HG03175 (cell line): ENCODE measurements at regions not wholly inside any gene's neighbourhood (a gene's known extent, or its start where the extent isn't known, plus 50 kb on each side); places are given as distances from the start of the nearest gene placed in this dataset.

ENCODE experiments used
- ATAC-seq: cut with Tn5 transposase; IDR thresholded peaks from one replicate; pipeline ENCODE4 v1.9.1; 2021; ENCODE audit warnings: mild to moderate bottlenecking, moderate library complexity; ENCODE audit not compliant: unreplicated experiment

- ATAC-seq, result no peak
Observed at GRCh38 chr9:14399756-14400657, 86.1 kb upstream of the NFIB start.

- ATAC-seq, result no peak
Observed at GRCh38 chr9:14398473-14398872, 84.5 kb upstream of the NFIB start.

- ATAC-seq, result no peak
Observed at GRCh38 chr9:14396171-14396570, 82.2 kb upstream of the NFIB start.

- ATAC-seq, result no peak
Observed at GRCh38 chr9:14395317-14396082, 81.6 kb upstream of the NFIB start.

GRCh38 chr9:14393418-14393817 is 79.5 kb upstream of the NFIB start:
- ATAC-seq, result no peak

GRCh38 chr9:14391620-14392019 is 77.7 kb upstream of the NFIB start:
- no peak for ATAC-seq

GRCh38 chr9:14389657-14390056 is 75.7 kb upstream of the NFIB start:
- no peak for ATAC-seq

GRCh38 chr9:14389146-14389545 is 75.2 kb upstream of the NFIB start:
- ATAC-seq, result no peak

GRCh38 chr9:14383773-14384172 is 69.8 kb upstream of the NFIB start:
- no peak for ATAC-seq

GRCh38 chr9:14383294-14383693 is 69.4 kb upstream of the NFIB start:
- ATAC-seq, result no peak

GRCh38 chr9:14380061-14380836 is 66.3 kb upstream of the NFIB start:
- ATAC-seq, result no peak

GRCh38 chr9:14379280-14379679 is 65.3 kb upstream of the NFIB start:
- no peak for ATAC-seq

GRCh38 chr9:14373706-14374105 is 59.8 kb upstream of the NFIB start:
- ATAC-seq, result no peak

GRCh38 chr9:14373336-14373666 is 59.4 kb upstream of the NFIB start:
- ATAC-seq, result no peak

GRCh38 chr9:14372437-14373335 is 58.7 kb upstream of the NFIB start:
- ATAC-seq, result no peak

- no peak for ATAC-seq
Observed at GRCh38 chr9:14369011-14369410, 55.1 kb upstream of the NFIB start.

GRCh38 chr9:14366076-14366475 is 52.1 kb upstream of the NFIB start:
- no peak for ATAC-seq

GRCh38 chr9:14365670-14366069 is 51.7 kb upstream of the NFIB start:
- ATAC-seq, result no peak
